Osteoblast (primary cell): ENCODE measurements at regions not wholly inside any gene's neighbourhood (a gene's known extent, or its start where the extent isn't known, plus 50 kb on each side); places are given as distances from the start of the nearest gene placed in this dataset.

Source experiments
- DNase-seq: peaks from one replicate; pipeline ENCODE4 v3.0.0; 2011; ENCODE audit warnings: low spot score, mixed read lengths; ENCODE audit not compliant: insufficient read length; ENCODE audit errors: missing footprints
- H2AFZ ChIP-seq: 2 replicates; pipeline ENCODE4 v1.6.0; 2011; ENCODE audit warnings: mild to moderate bottlenecking, low read length
- H3K27ac ChIP-seq: 2 replicates; pipeline ENCODE4 v1.5.1; 2011; ENCODE audit warnings: mild to moderate bottlenecking, low read depth, low read length, moderate library complexity
- H3K27me3 ChIP-seq: 2 replicates; pipeline ENCODE4 v1.6.0; 2012; ENCODE audit warnings: mild to moderate bottlenecking, control low read depth, inconsistent platforms, low read length, moderate library complexity; ENCODE audit not compliant: insufficient read depth
- H3K36me3 ChIP-seq: 2 replicates; pipeline ENCODE4 v1.5.1; 2011; ENCODE audit warnings: mild to moderate bottlenecking, low read length, control low read depth, moderate library complexity; ENCODE audit not compliant: insufficient read depth
- H3K4me1 ChIP-seq: 2 replicates; pipeline ENCODE4 v1.5.1; 2011; ENCODE audit warnings: mild to moderate bottlenecking, low read length, control low read depth, moderate library complexity; ENCODE audit not compliant: insufficient read depth
- H3K4me2 ChIP-seq: 2 replicates; pipeline ENCODE4 v1.6.0; 2011; ENCODE audit warnings: mild to moderate bottlenecking, low read length; ENCODE audit not compliant: insufficient read depth
- H3K4me3 ChIP-seq: fragments of 200-600 bp; sonication (generic); 3 replicates; pipeline ENCODE4 v1.5.1; 2012; ENCODE audit warnings: mild to moderate bottlenecking, low read length, inconsistent platforms; ENCODE audit not compliant: insufficient read depth
- H3K79me2 ChIP-seq: 2 replicates; pipeline ENCODE4 v1.6.0; 2012; ENCODE audit warnings: mild to moderate bottlenecking, low read length, control low read depth, inconsistent platforms; ENCODE audit not compliant: insufficient read depth
- H3K9me3 ChIP-seq: 2 replicates; pipeline ENCODE4 v1.5.1; 2011; ENCODE audit warnings: low read depth, low read length, control low read depth
- H4K20me1 ChIP-seq: 2 replicates; pipeline ENCODE4 v1.6.0; 2012; ENCODE audit warnings: mild to moderate bottlenecking, low read length, control low read depth; ENCODE audit not compliant: insufficient read depth
- CTCF ChIP-seq: IDR thresholded peaks from 2 replicates; pipeline ENCODE4 v1.5.1; 2011; ENCODE audit warnings: mild to moderate bottlenecking, low read depth, low read length, moderate library complexity; ENCODE audit errors: extremely low read depth

- H3K27ac ChIP-seq: no peak overlapping the region
- DNase-seq: no peak
- H3K4me1 ChIP-seq: no peaks in the 10 kb centered on the region
- no peaks in the 10 kb centered on the region for H3K27me3 ChIP-seq
- no peak overlapping the region for H3K4me3 ChIP-seq
- no peak overlapping the region for H2AFZ ChIP-seq
- no peaks in the 10 kb centered on the region for H3K36me3 ChIP-seq
- no peak overlapping the region for H3K4me2 ChIP-seq
- H3K9me3 ChIP-seq: peaks cover 2% of the 10 kb centered on the region
- no peaks in the 10 kb centered on the region for H3K79me2 ChIP-seq
- no peak for TF ChIP-seq CTCF
- no peaks in the 10 kb centered on the region for H4K20me1 ChIP-seq
Observed at GRCh38 chr3:166533740-166534139, 696.5 kb upstream of the BCHE start.

GRCh38 chr3:166531730-166532129, 694.5 kb upstream of the BCHE start:
- Histone ChIP-seq H3K9me3 (peaks cover 2% of the 10 kb centered on the region), H3K27ac (no peak overlapping the region), H3K4me2 (no peak overlapping the region), H3K36me3 (no peaks in the 10 kb centered on the region), H3K79me2 (no peaks in the 10 kb centered on the region), H3K4me1 (no peaks in the 10 kb centered on the region), H2AFZ (no peak overlapping the region), H3K4me3 (no peak overlapping the region), H4K20me1 (no peaks in the 10 kb centered on the region), H3K27me3 (no peaks in the 10 kb centered on the region)
- DNase-seq: no peak
- TF ChIP-seq CTCF: no peak

- no peaks in the 10 kb centered on the region for H4K20me1 ChIP-seq
- no peak for DNase-seq
- H3K27ac ChIP-seq: no peak overlapping the region
- no peaks in the 10 kb centered on the region for H3K4me1 ChIP-seq
- H3K36me3 ChIP-seq: no peaks in the 10 kb centered on the region
- no peaks in the 10 kb centered on the region for H3K27me3 ChIP-seq
- no peaks in the 10 kb centered on the region for H3K9me3 ChIP-seq
- TF ChIP-seq CTCF: no peak
- H3K4me3 ChIP-seq: no peak overlapping the region
- no peaks in the 10 kb centered on the region for H3K79me2 ChIP-seq
- H3K4me2 ChIP-seq: no peak overlapping the region
- no peak overlapping the region for H2AFZ ChIP-seq
Observed at GRCh38 chr3:166527325-166527724, 690.1 kb upstream of the BCHE start.

- no peak overlapping the region for H3K4me3 ChIP-seq
- no peaks in the 10 kb centered on the region for H3K36me3 ChIP-seq
- no peaks in the 10 kb centered on the region for H4K20me1 ChIP-seq
- DNase-seq: no peak
- no peaks in the 10 kb centered on the region for H3K9me3 ChIP-seq
- no peaks in the 10 kb centered on the region for H3K27me3 ChIP-seq
- H3K79me2 ChIP-seq: no peaks in the 10 kb centered on the region
- no peaks in the 10 kb centered on the region for H3K4me1 ChIP-seq
- H3K4me2 ChIP-seq: no peak overlapping the region
- no peak overlapping the region for H3K27ac ChIP-seq
- no peak overlapping the region for H2AFZ ChIP-seq
- no peak for TF ChIP-seq CTCF
Observed at GRCh38 chr3:166526881-166527280, 689.7 kb upstream of the BCHE start.
